NCI-H526 (cell line): ENCODE measurements at regions not wholly inside any gene's neighbourhood (a gene's known extent, or its start where the extent isn't known, plus 50 kb on each side); places are given as distances from the start of the nearest gene placed in this dataset.
"Not testable (repeated sequence)": the region's sequence is repeated elsewhere in the genome, so short reads cannot be mapped to it uniquely, and the experiment has no call there.

ENCODE experiments used
- DNase-seq, 2 experiments: peaks; one replicate each; lab custom pipeline; 2025; lab: John Stamatoyannopoulos, UW

- no peak for DNase-seq
Measured at GRCh38 chr10:56104487-56104886, 256.6 kb downstream of the ZWINT start.

- DNase-seq = no peak
Measured at GRCh38 chr10:56096226-56096517, 264.9 kb downstream of the ZWINT start.

GRCh38 chr10:56095506-56096225, 265.4 kb downstream of the ZWINT start:
- no peak for DNase-seq

GRCh38 chr10:56093645-56094044, 267.4 kb downstream of the ZWINT start:
- not testable (repeated sequence) for DNase-seq

- no peak for DNase-seq
Measured at GRCh38 chr10:56091872-56092271, 269.2 kb downstream of the ZWINT start.

GRCh38 chr10:56090914-56091540, 270.0 kb downstream of the ZWINT start:
- DNase-seq = no peak

- DNase-seq = no peak
Measured at GRCh38 chr10:56085406-56086122, 275.5 kb downstream of the ZWINT start.

- DNase-seq = no peak
Measured at GRCh38 chr10:56082169-56082568, 278.9 kb downstream of the ZWINT start.

- DNase-seq = no peak
Measured at GRCh38 chr10:56068473-56069263, 292.4 kb downstream of the ZWINT start.

- DNase-seq = no peak
Measured at GRCh38 chr10:56068040-56068439, 293.0 kb downstream of the ZWINT start.

- no peak for DNase-seq
Measured at GRCh38 chr10:56063642-56064041, 297.4 kb downstream of the ZWINT start.

GRCh38 chr10:56057860-56058259, 303.2 kb downstream of the ZWINT start:
- DNase-seq = no peak

- DNase-seq = no peak
Measured at GRCh38 chr10:56035489-56035888, 325.6 kb downstream of the ZWINT start.

- DNase-seq = no peak
Measured at GRCh38 chr10:56028298-56029132, 332.5 kb downstream of the ZWINT start.

GRCh38 chr10:56012101-56012500, 349.0 kb downstream of the ZWINT start:
- no peak for DNase-seq

GRCh38 chr10:56003555-56003954, 357.5 kb downstream of the ZWINT start:
- DNase-seq = no peak

GRCh38 chr10:55989188-55989587, 371.9 kb downstream of the ZWINT start:
- DNase-seq = no peak

- no peak for DNase-seq
Measured at GRCh38 chr10:55979203-55979602, 381.9 kb downstream of the ZWINT start.

GRCh38 chr10:55966101-55966500, 395.0 kb downstream of the ZWINT start:
- DNase-seq = no peak

GRCh38 chr10:55943403-55943802, 417.7 kb downstream of the ZWINT start:
- DNase-seq = no peak

GRCh38 chr10:55929291-55929690, 431.8 kb downstream of the ZWINT start:
- no peak for DNase-seq
